ENCODE measurements at regions not wholly inside any gene's neighbourhood (a gene's known extent, or its start where the extent isn't known, plus 50 kb on each side); places are given as distances from the start of the nearest gene placed in this dataset.

DNA sequence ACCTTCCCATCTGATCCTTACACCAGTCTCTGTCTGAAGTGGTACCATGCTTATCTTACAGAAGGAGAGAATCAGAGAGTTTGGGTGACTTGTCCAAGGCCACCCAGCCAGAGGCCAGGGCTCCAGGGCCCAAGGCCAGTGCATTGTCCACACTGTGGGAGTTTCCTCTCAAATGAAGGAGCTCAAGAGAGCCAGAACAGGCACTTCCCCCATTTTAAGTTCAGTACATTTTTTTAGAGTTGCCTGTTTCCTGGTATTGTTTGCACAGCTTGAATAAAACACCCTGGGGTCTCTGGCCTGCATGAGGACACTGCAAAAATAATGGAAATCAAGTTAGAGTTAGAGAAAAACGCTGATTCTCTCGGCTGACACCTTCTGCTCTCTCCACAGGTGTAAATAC, 284.0 kb downstream of the SQOR start:
- peak overlapping the region in 2 of 21 experiments; percentile 7 to 10 for H3K27ac ChIP-seq
- no peak overlapping the region for H3K4me3 ChIP-seq

GRCh38 chr15:45919806-45920205, 285.0 kb downstream of the SQOR start:
- peak overlapping the region in 1 of 21 experiments; percentile 7 for H3K27ac ChIP-seq
- no peak overlapping the region for H3K4me3 ChIP-seq

DNA sequence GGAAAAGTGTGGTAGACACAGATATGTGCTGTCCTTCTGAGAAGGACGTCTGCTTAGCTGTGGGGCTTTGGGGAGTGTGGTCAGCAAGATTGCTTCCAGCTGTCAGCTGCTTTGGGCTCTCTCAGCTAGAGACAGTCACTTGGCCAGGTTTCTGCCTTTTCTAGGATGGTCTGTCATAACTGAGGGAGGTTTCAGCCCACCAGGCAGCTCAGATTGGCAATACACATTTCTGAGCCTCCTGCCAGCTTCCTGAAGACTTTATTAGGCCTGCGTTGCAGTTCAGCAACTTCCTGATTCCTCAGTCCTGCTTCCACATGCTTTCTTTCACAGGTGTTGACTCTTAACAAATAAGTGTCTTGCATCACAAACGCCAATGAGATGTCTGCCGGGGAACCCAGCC, 286.5 kb downstream of the SQOR start:
- H3K4me3 ChIP-seq, result no peak overlapping the region
- H3K27ac ChIP-seq, result no peak overlapping the region

- Histone ChIP-seq H3K27ac (no peak overlapping the region), H3K4me3 (no peak overlapping the region)
These were observed 287.1 kb downstream of the SQOR start for GRCh38 chr15:45921978-45922377.

DNA sequence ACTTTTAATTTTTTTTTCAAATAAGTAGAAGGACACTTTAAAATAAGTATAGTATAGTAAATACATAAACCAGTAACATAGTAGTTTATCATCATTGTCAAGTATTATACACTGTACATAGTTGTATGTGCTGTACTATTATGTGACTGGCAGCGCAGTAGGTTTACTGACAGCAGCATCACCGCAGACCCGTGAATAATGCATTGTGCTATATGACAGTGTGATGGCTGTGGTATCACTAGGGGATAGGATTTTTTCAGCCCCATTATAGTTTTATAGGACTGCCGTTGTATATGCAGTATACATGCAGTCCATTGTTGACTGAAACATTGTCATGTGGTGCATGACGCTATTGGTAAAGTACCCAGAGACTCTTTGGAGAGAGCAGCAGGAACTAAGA, 306.5 kb downstream of the SQOR start:
- Histone ChIP-seq H3K4me3 (no peak overlapping the region), H3K27ac (no peak overlapping the region)

DNA sequence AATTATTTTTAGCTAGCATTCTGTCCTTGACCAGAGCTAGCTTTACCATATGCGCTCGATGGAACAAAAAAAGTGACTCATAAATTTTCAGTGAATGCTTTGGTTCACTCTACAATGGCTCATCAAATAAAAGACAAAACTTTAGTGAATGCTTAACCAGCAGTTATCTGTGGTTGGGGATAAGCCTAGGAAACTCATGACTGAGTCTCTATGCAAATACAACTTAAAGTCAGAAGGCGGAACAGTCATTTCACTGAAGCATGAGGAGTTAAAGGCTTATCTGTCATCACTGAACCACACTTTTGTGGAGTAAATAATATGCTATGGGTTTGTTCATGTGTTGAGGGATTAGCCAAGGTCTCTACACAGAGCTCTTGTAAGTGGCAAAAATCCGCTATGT, 308.4 kb downstream of the SQOR start:
- H3K4me3 ChIP-seq, result no peak overlapping the region
- no peak overlapping the region for H3K27ac ChIP-seq

GRCh38 chr15:45946111-45946510, 311.3 kb downstream of the SQOR start:
- no peak overlapping the region for H3K4me3 ChIP-seq
- H3K27ac ChIP-seq, result no peak overlapping the region

GRCh38 chr15:45948181-45948621, 313.4 kb downstream of the SQOR start:
- Histone ChIP-seq H3K27ac (no peak overlapping the region), H3K4me3 (no peak overlapping the region)

DNA sequence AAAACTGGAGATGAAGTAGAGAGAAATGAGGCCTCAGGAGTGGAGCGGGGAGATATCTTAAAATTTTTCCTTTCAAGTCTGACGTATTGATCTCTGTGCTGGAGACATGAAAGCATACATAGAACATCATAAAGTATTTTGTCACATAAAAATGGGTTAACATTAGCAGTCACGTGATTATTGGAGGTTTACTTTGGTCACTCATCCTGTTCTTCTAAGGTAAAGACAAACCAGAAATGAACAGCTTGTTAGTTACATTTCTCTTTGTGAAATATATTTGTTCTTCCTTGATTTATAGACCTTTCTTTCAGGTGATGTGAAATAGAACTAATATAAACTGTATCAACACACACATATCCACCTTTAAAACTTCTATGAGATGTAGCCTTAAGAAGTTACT, 324.1 kb downstream of the SQOR start:
- no peak overlapping the region for H3K27ac ChIP-seq
- no peak overlapping the region for H3K4me3 ChIP-seq

- no peak overlapping the region for H3K27ac ChIP-seq
- no peak overlapping the region for H3K4me3 ChIP-seq
These were observed 327.9 kb downstream of the SQOR start for GRCh38 chr15:45962733-45963132.

- H3K4me3 ChIP-seq, result no peak overlapping the region
These were observed 335.7 kb downstream of the SQOR start for GRCh38 chr15:45970542-45970941.

GRCh38 chr15:45980366-45980765, 345.5 kb downstream of the SQOR start:
- H3K27ac ChIP-seq, result no peak overlapping the region

More at GRCh38 chr15:45970542-45970941, 335.7 kb downstream of the SQOR start:
- no peak overlapping the region for H3K27ac ChIP-seq

DNA sequence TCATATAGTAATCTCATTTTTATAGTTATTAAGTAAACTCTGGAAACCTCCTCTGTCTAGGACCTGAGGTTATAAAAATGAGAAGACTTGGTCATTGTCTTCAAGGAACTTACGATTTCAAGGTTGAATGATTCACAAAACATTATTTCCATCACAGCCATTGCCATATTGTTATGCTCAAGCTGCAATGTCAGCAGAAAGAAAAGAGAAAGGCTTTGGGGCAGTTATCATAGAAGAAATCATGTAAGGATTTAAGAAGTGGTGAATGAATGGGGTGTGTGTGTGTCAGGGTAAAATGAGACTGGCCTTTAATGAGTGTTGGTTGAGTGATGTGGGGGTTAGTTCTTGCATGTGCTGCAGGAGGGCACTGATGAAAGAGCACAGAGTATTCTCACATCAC, 346.8 kb downstream of the SQOR start:
- Histone ChIP-seq H3K4me3 (no peak overlapping the region), H3K27ac (no peak overlapping the region)

More at GRCh38 chr15:45980366-45980765, 345.5 kb downstream of the SQOR start:
- no peak overlapping the region for H3K4me3 ChIP-seq

DNA sequence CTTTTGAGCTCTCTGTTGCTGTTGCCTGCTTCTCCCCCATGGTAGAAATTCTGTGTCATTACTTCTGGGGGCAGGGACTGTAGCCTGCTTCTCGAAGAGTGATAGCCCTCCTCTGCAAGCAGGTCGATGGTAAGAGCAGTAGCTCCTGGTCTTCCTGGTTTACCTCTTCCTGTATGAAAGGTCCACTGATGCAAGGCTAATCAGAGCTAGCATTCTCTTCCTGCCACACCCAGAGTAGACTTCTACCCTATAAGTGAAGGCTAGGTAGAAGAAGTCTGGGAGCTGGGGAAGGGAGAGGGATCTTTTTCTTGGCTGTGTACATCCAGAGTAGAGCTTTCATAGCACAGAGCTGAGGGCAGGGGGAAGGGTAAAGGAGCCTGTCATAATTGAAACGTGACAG, 357.0 kb downstream of the SQOR start:
- no peak overlapping the region for H3K4me3 ChIP-seq

DNA sequence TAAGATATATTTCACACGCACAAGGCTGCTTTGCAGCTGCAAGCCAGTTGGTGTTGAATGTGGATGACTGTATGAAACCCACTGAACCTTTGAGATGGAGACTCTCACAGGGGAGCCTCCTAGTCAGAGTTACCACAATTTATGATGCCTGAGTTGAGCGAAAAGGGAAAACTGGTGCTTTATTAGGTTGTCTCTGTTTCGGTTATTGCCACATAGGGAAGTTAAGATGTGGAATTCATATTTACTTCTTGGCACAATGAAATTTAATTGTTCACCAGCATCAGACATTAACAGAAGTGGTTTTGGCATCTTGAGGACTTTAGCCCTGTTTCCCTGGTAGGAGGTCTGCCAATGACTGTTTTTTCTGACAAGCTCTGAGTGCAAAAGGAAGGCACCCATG, 358.2 kb downstream of the SQOR start:
- H3K27ac ChIP-seq, result no peak overlapping the region
- H3K4me3 ChIP-seq, result no peak overlapping the region

More for the DNA sequence above, 357.0 kb downstream of the SQOR start:
- H3K27ac ChIP-seq, result no peak overlapping the region

DNA sequence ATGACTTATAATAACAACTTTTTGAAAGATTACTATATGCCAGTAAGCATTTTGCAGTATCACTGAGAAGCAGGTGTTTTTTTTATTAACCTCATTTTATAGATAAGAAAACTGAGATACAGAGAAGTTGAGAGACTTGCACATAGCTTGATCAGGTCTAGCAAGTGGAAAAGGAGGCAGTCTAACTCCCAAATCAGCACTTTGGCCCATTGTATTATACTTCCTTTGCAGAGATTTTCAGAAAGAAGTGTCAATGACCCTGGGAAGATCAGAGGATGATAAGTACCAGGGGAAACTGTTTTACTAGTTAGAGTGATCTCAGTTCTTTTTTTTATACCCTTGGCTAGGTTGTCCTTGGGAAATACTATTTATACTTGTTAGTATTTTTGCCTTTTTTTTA, 358.7 kb downstream of the SQOR start:
- H3K27ac ChIP-seq, result no peak overlapping the region
- no peak overlapping the region for H3K4me3 ChIP-seq

DNA sequence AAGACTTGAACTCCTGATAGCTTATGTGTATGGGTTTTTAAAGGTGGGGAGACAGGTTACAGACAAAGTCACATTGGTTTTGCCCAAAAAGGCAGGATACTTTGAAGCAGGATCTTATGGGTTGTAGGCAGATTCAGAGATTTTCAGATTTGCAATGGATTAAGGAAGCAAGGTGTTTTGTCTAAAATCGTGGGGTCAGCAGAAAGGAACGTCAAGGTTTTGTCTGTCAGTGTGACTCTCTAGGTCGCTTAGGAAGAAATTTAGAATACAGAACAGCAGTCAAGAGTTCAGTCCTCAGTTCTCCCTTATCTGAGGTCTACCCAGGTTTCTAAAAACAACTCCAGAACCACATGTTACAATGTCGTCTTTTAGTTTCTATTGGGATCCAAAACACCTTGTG, 361.0 kb downstream of the SQOR start:
- no peak overlapping the region for H3K27ac ChIP-seq
- no peak overlapping the region for H3K4me3 ChIP-seq

DNA sequence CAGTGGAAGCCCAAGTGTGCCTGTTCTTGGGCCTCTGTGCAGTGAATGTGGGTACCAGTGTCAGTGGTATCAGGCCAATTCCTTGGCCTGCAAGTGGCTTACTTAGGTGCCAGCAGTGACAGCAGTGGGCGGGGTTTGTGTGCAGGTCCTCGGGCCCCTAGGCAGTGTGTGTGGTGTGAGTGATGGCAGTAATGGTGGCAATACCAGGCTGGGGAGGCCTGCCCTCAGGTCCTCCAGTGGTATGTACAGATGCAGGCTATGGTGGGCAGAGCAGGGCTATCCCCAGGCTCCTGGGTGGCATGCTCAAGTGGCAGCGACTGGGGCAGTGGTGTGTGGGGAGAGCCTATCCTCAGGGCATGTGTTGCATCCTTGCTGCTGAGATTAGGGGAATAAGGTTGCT, 379.7 kb downstream of the SQOR start:
- H3K4me3 ChIP-seq, result no peak overlapping the region
- no peak overlapping the region for H3K27ac ChIP-seq

DNA sequence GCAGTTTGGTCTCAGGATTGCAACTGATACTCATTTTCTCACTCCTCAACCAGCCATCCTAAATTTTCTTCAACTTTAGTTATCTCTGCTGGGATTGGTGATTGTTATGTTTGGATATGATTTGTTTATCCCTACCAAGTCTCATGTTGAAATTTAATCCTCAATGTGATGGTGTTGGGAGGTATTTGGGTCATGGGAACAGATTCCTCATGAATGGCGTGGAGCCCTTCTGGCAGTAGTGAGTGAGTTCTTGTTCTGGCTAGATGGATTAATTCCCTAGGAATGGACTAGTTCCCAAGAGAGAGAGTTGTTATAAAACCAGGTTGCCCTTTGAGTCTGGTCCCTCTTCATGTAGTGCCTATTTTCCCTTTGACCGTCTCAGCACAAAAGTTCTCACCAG, 399.9 kb downstream of the SQOR start:
- Histone ChIP-seq H3K4me3 (no peak overlapping the region), H3K27ac (no peak overlapping the region)

- H3K27ac ChIP-seq, result no peak overlapping the region
- no peak overlapping the region for H3K4me3 ChIP-seq
These were observed 404.9 kb downstream of the SQOR start for GRCh38 chr15:46039703-46040102.

- no peak overlapping the region for H3K27ac ChIP-seq
- no peak overlapping the region for H3K4me3 ChIP-seq
These were observed 407.1 kb downstream of the SQOR start for GRCh38 chr15:46041905-46042304.

GRCh38 chr15:46059921-46060594, 425.2 kb downstream of the SQOR start:
- Histone ChIP-seq H3K27ac (no peak overlapping the region), H3K4me3 (no peak overlapping the region)
